ENCODE measurements at regions not wholly inside any gene's neighbourhood (a gene's known extent, or its start where the extent isn't known, plus 50 kb on each side); places are given as distances from the start of the nearest gene placed in this dataset.

DNA sequence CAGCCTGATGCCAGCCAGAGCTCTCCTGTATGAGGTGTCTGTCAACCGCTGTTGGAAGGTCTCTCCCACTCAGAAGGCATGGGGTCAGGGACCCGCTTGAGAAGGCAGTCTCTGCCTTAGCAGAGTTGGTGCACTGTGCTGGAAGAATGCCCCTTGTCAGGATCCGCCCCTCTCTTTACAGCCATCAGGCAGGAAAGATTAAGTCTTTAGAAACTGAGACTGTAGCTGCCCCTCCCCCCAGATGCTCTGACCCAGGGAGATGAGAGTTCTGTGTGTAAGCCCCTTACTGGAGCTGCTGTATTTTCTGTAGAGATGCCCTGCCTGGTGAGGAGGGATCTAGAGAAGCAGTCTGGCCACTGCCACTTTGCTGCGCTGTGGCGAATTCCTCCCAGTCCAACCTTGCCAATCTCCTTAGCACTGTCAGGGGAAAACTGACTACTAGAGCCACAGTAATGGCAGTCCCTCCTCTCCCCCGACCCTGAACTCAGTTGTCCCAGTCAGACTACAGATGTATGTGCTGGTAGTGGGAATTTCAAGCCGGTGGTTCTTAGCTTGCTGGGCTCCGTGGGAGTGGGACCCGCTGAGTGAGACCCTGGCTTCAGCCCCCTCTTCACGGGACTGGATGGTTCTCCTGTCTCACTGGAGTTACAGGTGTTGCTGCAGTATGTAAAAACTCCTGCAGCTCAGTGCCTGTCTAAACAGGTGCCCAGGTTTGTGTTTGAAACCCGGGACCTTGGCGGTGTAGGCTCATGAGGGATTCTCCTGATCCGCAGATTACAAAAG is 285.5 kb upstream of the ZWINT start:
- no peak overlapping the region for H3K4me3 ChIP-seq (ENCODE audit: low read depth, low read length)
- TF ChIP-seq, protein P1, sequence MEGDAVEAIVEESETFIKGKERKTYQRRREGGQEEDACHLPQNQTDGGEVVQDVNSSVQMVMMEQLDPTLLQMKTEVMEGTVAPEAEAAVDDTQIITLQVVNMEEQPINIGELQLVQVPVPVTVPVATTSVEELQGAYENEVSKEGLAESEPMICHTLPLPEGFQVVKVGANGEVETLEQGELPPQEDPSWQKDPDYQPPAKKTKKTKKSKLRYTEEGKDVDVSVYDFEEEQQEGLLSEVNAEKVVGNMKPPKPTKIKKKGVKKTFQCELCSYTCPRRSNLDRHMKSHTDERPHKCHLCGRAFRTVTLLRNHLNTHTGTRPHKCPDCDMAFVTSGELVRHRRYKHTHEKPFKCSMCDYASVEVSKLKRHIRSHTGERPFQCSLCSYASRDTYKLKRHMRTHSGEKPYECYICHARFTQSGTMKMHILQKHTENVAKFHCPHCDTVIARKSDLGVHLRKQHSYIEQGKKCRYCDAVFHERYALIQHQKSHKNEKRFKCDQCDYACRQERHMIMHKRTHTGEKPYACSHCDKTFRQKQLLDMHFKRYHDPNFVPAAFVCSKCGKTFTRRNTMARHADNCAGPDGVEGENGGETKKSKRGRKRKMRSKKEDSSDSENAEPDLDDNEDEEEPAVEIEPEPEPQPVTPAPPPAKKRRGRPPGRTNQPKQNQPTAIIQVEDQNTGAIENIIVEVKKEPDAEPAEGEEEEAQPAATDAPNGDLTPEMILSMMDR (conservative IDR thresholded peaks at IDR 0.05; ENCODE audit: low read depth, low read length), result no peak
- DNase-seq (ENCODE audit: low read depth), result no peak

DNA sequence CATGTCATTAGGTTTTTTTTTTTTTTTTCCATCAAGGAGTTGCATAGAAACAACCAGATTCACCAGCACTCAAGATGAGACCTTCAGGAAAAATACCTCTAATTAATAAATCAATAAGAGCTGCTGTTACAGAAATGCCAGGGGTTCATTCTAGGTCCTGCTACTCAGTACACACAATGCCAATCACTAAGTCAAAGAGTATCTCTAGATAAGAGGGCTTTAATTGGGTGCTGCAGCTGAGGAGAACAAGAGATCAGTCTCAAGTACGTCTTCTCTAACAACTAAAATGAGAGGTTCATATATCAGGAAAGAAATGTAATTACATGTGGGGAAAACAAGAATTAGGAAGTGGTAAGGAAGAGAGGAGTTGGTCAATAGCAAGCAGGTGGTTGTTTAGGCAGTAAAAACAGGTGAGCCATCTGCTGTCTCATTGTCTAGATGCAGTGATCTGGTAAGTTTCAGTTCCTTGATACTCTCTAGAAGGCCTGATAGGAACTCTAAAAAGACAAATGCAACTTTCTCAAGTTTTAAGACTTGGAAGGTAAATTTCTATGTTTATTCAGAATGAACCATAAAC is 272.9 kb upstream of the ZWINT start:
- TF ChIP-seq, protein P1 (conservative IDR thresholded peaks at IDR 0.05; ENCODE audit: low read depth, low read length), result no peak
- DNase-seq (ENCODE audit: low read depth), result no peak
- H3K4me3 ChIP-seq (ENCODE audit: low read depth, low read length), result no peak overlapping the region

DNA sequence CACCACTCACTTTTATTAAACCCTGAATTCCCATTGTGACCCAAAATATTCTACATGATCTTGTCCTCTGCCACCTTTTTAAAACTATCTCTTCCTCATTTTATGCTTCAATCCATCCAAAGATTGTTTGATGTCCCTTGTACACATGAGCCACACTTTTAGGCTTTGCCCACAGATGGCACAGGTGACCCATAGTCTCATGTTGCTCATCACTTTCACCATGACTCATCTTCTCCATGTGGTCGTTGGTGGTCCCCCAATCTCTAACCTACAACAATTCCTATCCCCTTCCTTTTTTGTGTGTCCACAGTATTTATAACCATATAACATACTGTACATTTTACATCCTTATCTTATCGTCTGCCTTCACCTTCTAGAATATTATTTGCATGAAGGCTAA is 271.5 kb upstream of the ZWINT start:
- DNase-seq (ENCODE audit: low read depth), result no peak
- H3K4me3 ChIP-seq (ENCODE audit: low read depth, low read length), result no peak overlapping the region
- TF ChIP-seq, protein P1 (conservative IDR thresholded peaks at IDR 0.05; ENCODE audit: low read depth, low read length), result no peak

DNA sequence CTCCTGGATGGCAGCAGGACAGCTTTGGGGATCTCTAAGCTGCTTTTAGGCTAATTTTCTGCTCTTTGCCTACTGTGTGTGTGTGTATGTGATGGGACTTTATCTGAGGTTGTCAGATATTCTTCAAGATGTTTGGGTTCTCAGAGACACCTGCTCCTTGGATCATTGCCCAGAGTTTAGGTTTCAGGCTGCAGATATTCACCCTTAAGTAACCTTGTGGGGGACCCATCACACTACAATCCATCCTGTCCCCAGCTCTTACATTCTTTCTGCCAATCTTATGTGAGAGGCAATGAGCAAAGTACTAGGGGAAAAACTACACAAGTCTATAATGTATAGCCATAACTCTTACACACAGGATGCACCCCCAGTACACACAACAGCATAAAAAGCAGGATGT is 263.0 kb upstream of the ZWINT start:
- DNase-seq (ENCODE audit: low read depth), result no peak
- TF ChIP-seq, protein P1 (conservative IDR thresholded peaks at IDR 0.05; ENCODE audit: low read depth, low read length), result no peak
- no peak overlapping the region for H3K4me3 ChIP-seq (ENCODE audit: low read depth, low read length)

DNA sequence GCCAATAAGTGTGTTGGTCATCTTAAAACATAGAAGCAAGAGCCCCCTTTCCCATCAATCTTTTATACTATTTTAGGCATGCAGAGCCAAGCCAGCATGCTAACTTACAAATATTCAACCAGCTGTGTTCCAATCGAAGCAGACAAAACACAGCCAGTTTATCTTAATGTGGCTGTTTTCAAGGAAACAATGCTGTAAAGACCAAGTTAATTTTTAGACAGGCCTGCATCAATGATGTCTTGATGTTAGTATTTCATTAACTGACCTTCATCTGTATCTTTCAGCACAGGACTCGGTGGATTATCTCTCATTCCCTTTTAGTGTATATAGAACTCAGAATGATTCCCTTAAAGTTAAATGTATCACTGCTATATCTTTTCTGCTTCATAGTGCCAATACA is 262.0 kb upstream of the ZWINT start:
- no peak for DNase-seq (ENCODE audit: low read depth)
- TF ChIP-seq, protein P1 (conservative IDR thresholded peaks at IDR 0.05; ENCODE audit: low read depth, low read length), result no peak
- no peak overlapping the region for H3K4me3 ChIP-seq (ENCODE audit: low read depth, low read length)

DNA sequence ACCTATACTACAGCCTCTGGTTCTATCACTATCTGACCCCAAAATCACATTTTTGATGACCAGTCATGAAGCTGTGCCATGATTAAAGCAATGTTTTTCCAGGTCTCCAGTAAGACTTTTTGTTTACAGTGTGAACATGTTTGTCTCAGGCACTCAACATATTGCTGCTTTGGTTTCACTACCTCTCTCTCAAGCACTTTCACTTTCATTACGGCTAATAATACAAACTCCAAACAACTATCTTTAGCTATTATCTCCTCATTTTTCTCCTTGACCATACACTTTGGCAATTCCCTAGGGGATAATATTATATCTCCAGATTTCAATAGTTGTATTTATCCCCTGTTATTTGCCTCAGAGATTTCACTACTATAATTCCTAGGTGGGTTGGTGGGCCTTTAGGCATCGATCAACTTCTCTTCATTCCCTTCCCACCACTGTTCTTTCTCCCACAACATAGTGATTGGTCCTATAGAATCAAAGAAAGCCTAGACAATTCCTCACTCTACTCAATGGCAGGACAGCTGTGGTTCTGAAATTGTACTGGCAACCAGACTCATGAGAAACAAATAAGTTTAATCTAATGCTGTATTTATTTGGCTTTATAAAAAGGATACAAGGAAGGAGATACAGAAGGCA is 261.4 kb upstream of the ZWINT start:
- DNase-seq (ENCODE audit: low read depth), result no peak
- no peak overlapping the region for H3K4me3 ChIP-seq (ENCODE audit: low read depth, low read length)
- TF ChIP-seq, protein P1 (conservative IDR thresholded peaks at IDR 0.05; ENCODE audit: low read depth, low read length), result no peak

Data from choroid plexus epithelial cell (primary cell).